Natural killer cell (primary cell): ENCODE measurements at regions not wholly inside any gene's neighbourhood (a gene's known extent, or its start where the extent isn't known, plus 50 kb on each side); places are given as distances from the start of the nearest gene placed in this dataset.

ENCODE experiments used
- ATAC-seq, 3 donors: fragments of 150-1000 bp in 2 of 3; fragments of 200-7000 bp in 1 of 3; cut with Tn5 transposase; 1 replicate in 1 of 3; 2 replicates in 2 of 3; pipeline ENCODE4 v1.10.0; 2021; ENCODE audit warnings: mild to moderate bottlenecking in 2 of 3, moderate library complexity in 2 of 3
- DNase-seq, 2 donors: peaks; one replicate each; pipeline versions ENCODE4 v3.0.0 to v3.0.0-alpha.2; 2013 to 2021; ENCODE audit warnings: mixed read lengths in 1 of 2
- H3K27ac ChIP-seq: one replicate; pipeline ENCODE4 v1.5.1; 2013; ENCODE audit warnings: mild to moderate bottlenecking, low read length
- H3K27me3 ChIP-seq: one replicate; pipeline ENCODE4 v1.6.1; 2013; ENCODE audit warnings: low read length; ENCODE audit not compliant: control insufficient read depth, insufficient read depth
- H3K36me3 ChIP-seq: one replicate; pipeline ENCODE4 v1.6.1; 2013; ENCODE audit warnings: low read length; ENCODE audit not compliant: control insufficient read depth, insufficient read depth
- H3K4me1 ChIP-seq: one replicate; pipeline ENCODE4 v1.6.1; 2013; ENCODE audit warnings: low read length; ENCODE audit not compliant: control insufficient read depth, insufficient read depth
- H3K4me3 ChIP-seq: one replicate; pipeline ENCODE4 v1.5.1; 2013; ENCODE audit warnings: low read length
- H3K9me3 ChIP-seq: one replicate; pipeline ENCODE4 v1.6.1; 2013; ENCODE audit warnings: low read length; ENCODE audit not compliant: control insufficient read depth, insufficient read depth
- H3K27ac Mint-ChIP-seq, 2 donors: one replicate each; pipeline ENCODE4 v1.8.0; 2022; ENCODE audit warnings: mild to moderate bottlenecking in 2 of 2, mixed read lengths in 2 of 2, moderate library complexity in 1 of 2
- H3K27me3 Mint-ChIP-seq, 2 donors: one replicate each; pipeline ENCODE4 v1.8.0; 2022; ENCODE audit warnings: low read depth in 2 of 2, mixed read lengths in 2 of 2
- H3K36me3 Mint-ChIP-seq: one replicate; pipeline ENCODE4 v1.8.0; 2022; ENCODE audit warnings: mixed read lengths
- H3K4me1 Mint-ChIP-seq, 2 donors: one replicate each; pipeline ENCODE4 v1.8.0; 2022; ENCODE audit warnings: mixed read lengths in 2 of 2
- H3K4me3 Mint-ChIP-seq: one replicate; pipeline ENCODE4 v1.8.0; 2022; ENCODE audit warnings: mild to moderate bottlenecking, moderate library complexity, mixed read lengths
- H3K9me3 Mint-ChIP-seq, 2 donors: one replicate each; pipeline ENCODE4 v1.8.0; 2022; ENCODE audit warnings: mixed read lengths in 2 of 2
- CTCF ChIP-seq: fragments of 200-600 bp; IDR thresholded peaks from one replicate; pipeline ENCODE4 v1.8.0; 2022; ENCODE audit warnings: antibody characterized with exemption
- WGBS: methylation state at CpG from one replicate; pipeline ENCODE4 v1.1.7; 2013; ENCODE audit warnings: missing lambda C conversion rate; ENCODE audit not compliant: insufficient coverage; 5-methylcytosine and 5-hydroxymethylcytosine counted together
- intact Hi-C: fragments of 100-400 bp; cut with micrococcal nuclease; formaldehyde crosslinking; loops from one replicate; pipeline ENCODE4 v1.14.2; 2022

GRCh38 chr4:110396963-110397362, 79.0 kb upstream of the ENPEP start:
- Mint-ChIP-seq H3K27ac (no peak overlapping the region), H3K4me1 (no peaks in the 10 kb centered on the region), H3K9me3 (no peaks in the 10 kb centered on the region), H3K27me3 (peaks cover 4 to 41% of the 10 kb centered on the region in 2 donors), H3K4me3 (no peak overlapping the region), H3K36me3 (no peaks in the 10 kb centered on the region)
- Histone ChIP-seq H3K9me3 (no peaks in the 10 kb centered on the region), H3K27me3 (no peaks in the 10 kb centered on the region), H3K4me3 (no peak overlapping the region), H3K4me1 (no peaks in the 10 kb centered on the region), H3K36me3 (no peaks in the 10 kb centered on the region), H3K27ac (no peak overlapping the region)
- DNase-seq (no peak), ATAC-seq (no peak)
- TF ChIP-seq CTCF, result no peak
- WGBS, result 83% methylated on average over 1 of the region's 2 CpGs
- intact Hi-C loops, result no loop called here

- H3K27ac Mint-ChIP-seq, result no peak overlapping the region
- DNase-seq (no peak), ATAC-seq (no peak)
- Histone ChIP-seq H3K36me3 (no peaks in the 10 kb centered on the region), H3K4me1 (no peaks in the 10 kb centered on the region), H3K4me3 (no peak overlapping the region), H3K27me3 (no peaks in the 10 kb centered on the region), H3K9me3 (no peaks in the 10 kb centered on the region), H3K27ac (no peak overlapping the region)
- no peak for TF ChIP-seq CTCF
- H3K9me3 Mint-ChIP-seq, result no peaks in the 10 kb centered on the region
- 93% methylated on average over 1 of the region's 1 CpG for WGBS
- no peaks in the 10 kb centered on the region for H3K4me1 Mint-ChIP-seq
- H3K27me3 Mint-ChIP-seq, result peaks cover 5 to 49% of the 10 kb centered on the region in 2 donors
- H3K36me3 Mint-ChIP-seq, result no peaks in the 10 kb centered on the region
- no peak overlapping the region for H3K4me3 Mint-ChIP-seq
- intact Hi-C loops, result no loop called here
These were observed 80.5 kb upstream of the ENPEP start for GRCh38 chr4:110395421-110395820.

GRCh38 chr4:110394871-110395270, 81.1 kb upstream of the ENPEP start:
- no peaks in the 10 kb centered on the region for H3K36me3 ChIP-seq
- Mint-ChIP-seq H3K27ac (no peak overlapping the region), H3K9me3 (no peaks in the 10 kb centered on the region), H3K4me1 (no peaks in the 10 kb centered on the region), H3K27me3 (peaks cover 8 to 44% of the 10 kb centered on the region in 2 donors), H3K36me3 (no peaks in the 10 kb centered on the region), H3K4me3 (no peak overlapping the region)
- no peak overlapping the region for H3K4me3 ChIP-seq
- intact Hi-C loops, result no loop called here
- DNase-seq (no peak), ATAC-seq (no peak)
- H3K4me1 ChIP-seq, result no peaks in the 10 kb centered on the region
- no peak for TF ChIP-seq CTCF
- no peak overlapping the region for H3K27ac ChIP-seq
- H3K9me3 ChIP-seq, result no peaks in the 10 kb centered on the region
- H3K27me3 ChIP-seq, result no peaks in the 10 kb centered on the region

GRCh38 chr4:110381784-110382183, 94.2 kb upstream of the ENPEP start:
- Histone ChIP-seq H3K36me3 (no peaks in the 10 kb centered on the region), H3K27me3 (no peaks in the 10 kb centered on the region), H3K9me3 (no peaks in the 10 kb centered on the region), H3K4me3 (no peak overlapping the region), H3K27ac (no peak overlapping the region), H3K4me1 (no peaks in the 10 kb centered on the region)
- Mint-ChIP-seq H3K27me3 (peaks cover 6 to 19% of the 10 kb centered on the region in 2 donors), H3K27ac (no peak overlapping the region), H3K4me1 (no peaks in the 10 kb centered on the region), H3K9me3 (peaks cover 8 to 14% of the 10 kb centered on the region in 2 donors), H3K36me3 (peaks cover 19% of the 10 kb centered on the region), H3K4me3 (no peak overlapping the region)
- ATAC-seq, result no peak
- DNase-seq, result no peak
- intact Hi-C loops, result no loop called here
- TF ChIP-seq CTCF, result no peak
